ENCODE measurements at regions not wholly inside any gene's neighbourhood (a gene's known extent, or its start where the extent isn't known, plus 50 kb on each side); places are given as distances from the start of the nearest gene placed in this dataset.

DNA sequence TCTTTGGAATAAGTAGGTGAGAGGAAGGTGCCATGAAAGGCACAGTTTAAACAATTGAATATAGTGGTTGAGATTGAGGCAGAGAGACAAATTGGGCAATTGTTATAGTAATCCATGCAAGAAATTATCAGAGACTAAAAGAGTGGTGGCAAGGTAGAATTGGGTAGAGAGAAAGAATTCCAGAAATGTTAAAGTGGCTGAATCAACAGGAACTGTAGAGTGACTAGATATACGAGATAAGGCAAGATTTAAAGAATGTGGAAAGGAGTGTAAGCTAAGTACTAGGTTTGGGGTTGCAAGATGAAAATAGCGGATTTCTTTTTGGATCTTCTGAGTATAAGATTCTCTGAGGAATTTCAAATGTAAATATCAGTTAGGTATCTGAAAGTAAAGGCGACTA, 285.2 kb downstream of the DMRTA1 start:
- TF ChIP-seq EP300 (IDR thresholded peaks at IDR 0.05): no peak
- no peak for TF ChIP-seq POLR2A (IDR thresholded peaks at IDR 0.05)
- TF ChIP-seq, protein P1, sequence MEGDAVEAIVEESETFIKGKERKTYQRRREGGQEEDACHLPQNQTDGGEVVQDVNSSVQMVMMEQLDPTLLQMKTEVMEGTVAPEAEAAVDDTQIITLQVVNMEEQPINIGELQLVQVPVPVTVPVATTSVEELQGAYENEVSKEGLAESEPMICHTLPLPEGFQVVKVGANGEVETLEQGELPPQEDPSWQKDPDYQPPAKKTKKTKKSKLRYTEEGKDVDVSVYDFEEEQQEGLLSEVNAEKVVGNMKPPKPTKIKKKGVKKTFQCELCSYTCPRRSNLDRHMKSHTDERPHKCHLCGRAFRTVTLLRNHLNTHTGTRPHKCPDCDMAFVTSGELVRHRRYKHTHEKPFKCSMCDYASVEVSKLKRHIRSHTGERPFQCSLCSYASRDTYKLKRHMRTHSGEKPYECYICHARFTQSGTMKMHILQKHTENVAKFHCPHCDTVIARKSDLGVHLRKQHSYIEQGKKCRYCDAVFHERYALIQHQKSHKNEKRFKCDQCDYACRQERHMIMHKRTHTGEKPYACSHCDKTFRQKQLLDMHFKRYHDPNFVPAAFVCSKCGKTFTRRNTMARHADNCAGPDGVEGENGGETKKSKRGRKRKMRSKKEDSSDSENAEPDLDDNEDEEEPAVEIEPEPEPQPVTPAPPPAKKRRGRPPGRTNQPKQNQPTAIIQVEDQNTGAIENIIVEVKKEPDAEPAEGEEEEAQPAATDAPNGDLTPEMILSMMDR (IDR thresholded peaks at IDR 0.05): no peak

Measured in tibial nerve (tissue), 4 donors.